AG10803 (cell line): ENCODE measurements at regions not wholly inside any gene's neighbourhood (a gene's known extent, or its start where the extent isn't known, plus 50 kb on each side); places are given as distances from the start of the nearest gene placed in this dataset.

Source experiments
- DNase-seq: peaks from one replicate; pipeline ENCODE4 v3.0.0; 2010; ENCODE audit warnings: low read depth
- H3K4me3 ChIP-seq: 2 replicates; pipeline ENCODE4 v1.5.1; 2011; ENCODE audit warnings: mild to moderate bottlenecking, low read length, control low read depth
- TF ChIP-seq, protein P1 (sequence below): conservative IDR thresholded peaks from 2 replicates; pipeline ENCODE4 v1.5.1; 2011; ENCODE audit warnings: mild to moderate bottlenecking, low read length, control low read depth, inconsistent platforms

DNA sequence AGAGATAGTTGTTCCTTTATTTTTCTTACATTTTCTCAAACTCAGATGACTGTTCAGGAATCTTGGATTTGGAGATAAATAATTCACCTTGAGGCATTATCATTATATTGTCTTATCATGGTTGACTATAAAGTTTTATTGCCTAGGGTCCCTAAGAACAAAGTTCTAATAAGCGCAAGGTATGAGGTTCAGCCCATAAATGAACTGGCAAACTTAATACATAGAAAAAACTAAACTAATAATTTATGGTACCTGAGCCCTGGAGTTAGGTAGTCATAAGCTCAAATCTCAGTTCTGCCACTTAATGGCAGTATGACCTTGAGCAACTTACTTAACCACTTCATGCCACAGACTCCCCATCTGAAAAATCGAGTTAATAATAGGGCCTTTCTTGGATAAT is 334.0 kb upstream of the PBX1 start:
- no peak for DNase-seq
- TF ChIP-seq, protein P1, sequence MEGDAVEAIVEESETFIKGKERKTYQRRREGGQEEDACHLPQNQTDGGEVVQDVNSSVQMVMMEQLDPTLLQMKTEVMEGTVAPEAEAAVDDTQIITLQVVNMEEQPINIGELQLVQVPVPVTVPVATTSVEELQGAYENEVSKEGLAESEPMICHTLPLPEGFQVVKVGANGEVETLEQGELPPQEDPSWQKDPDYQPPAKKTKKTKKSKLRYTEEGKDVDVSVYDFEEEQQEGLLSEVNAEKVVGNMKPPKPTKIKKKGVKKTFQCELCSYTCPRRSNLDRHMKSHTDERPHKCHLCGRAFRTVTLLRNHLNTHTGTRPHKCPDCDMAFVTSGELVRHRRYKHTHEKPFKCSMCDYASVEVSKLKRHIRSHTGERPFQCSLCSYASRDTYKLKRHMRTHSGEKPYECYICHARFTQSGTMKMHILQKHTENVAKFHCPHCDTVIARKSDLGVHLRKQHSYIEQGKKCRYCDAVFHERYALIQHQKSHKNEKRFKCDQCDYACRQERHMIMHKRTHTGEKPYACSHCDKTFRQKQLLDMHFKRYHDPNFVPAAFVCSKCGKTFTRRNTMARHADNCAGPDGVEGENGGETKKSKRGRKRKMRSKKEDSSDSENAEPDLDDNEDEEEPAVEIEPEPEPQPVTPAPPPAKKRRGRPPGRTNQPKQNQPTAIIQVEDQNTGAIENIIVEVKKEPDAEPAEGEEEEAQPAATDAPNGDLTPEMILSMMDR: no peak
- no peak overlapping the region for H3K4me3 ChIP-seq

DNA sequence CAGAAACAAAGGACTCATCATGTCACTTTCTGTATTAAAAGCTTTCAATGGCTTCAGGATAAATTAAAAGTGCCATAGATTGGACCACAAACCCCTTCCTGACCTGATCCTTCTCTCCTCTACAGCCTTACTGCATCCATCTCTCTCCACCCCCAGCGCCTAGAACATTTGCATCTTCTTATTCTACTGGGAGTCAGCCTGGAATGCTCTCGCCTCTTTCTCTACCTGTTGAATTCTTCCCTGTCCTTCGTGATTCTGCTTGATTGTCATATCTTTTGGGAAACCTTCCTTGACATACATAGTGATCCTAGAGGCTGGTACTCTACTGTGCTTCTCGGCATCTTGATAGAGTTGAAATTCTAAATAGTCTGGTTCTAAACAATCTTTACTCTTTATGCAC is 332.0 kb upstream of the PBX1 start:
- TF ChIP-seq, protein P1: no peak
- H3K4me3 ChIP-seq: no peak overlapping the region
- no peak for DNase-seq

DNA sequence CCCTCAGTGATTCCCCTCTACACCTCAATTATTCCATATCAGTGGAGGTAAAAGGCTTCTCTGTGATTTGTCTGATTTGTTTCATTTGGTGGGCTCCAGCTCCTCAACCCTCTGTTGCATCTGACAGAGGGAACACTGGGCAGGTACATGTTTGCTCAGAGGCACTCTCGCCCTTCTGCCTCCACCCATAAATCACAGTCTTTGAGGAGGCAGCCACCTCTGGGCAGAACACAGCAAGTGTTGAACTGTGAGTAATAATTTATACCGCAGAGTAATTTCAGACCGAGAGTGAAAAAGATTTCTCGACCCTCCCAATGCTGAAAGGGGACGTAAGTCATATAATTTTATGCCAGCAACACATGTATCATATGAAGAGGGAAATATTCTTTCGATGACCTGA is 330.1 kb upstream of the PBX1 start:
- TF ChIP-seq, protein P1: no peak
- DNase-seq: no peak
- H3K4me3 ChIP-seq: no peak overlapping the region

DNA sequence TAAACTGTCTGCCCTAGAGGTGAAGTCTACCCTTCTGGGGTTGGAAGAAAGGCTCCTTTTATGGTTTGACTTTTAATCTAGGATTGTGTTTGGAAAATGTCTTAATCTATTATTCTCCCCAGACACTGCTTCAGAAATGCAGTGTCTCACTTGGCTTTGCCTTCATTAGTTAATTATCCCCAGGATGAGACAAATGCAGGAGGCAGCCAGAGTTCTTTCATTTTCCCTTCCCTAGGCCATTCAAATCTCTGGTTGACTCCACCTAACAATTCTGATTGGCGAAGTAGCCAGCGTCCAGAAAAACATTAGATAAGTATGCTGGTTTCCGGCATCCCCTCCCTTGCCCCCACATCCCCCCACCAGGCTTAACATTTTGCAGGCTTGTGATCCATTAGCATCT is 325.8 kb upstream of the PBX1 start:
- DNase-seq: no peak
- TF ChIP-seq, protein P1: no peak
- H3K4me3 ChIP-seq: no peak overlapping the region

DNA sequence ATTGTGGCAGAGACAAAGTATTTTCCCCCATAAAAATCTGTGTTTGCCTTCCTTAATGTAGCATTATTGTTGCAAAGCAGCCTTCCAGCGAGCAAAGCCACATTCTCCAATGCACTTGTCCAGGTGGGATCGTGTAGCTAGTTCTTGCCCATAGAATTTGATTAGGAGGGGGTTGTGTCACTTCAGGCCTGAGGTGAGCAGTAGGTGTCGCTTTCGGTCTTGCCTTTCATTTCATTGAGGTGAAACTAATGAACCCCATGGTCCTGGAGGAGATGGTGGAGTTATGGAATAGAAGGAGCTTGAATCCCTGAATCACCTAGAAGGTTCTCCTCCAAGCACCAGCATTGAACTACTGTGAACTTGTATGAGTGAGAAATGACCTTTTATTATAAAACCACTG is 318.9 kb upstream of the PBX1 start:
- H3K4me3 ChIP-seq: no peak overlapping the region
- TF ChIP-seq, protein P1: no peak
- DNase-seq: no peak

DNA sequence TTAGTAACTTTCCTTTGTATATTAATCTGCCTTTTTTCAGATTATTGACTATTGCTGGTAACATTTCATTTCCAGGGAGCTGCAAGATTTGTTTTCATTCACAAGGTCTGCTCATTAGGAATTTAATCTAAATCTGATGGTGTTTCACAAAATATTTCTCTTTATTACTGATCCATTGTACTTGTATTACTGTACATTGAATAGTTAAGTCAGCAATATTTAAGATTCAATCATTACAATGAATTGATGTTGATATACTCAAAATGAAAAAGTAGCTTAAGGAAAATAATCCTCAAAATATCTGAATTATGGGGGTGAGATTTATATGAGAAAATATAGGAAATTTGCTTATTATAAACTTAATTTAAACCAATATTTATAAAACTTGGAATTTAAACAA is 308.6 kb upstream of the PBX1 start:
- TF ChIP-seq, protein P1: no peak
- H3K4me3 ChIP-seq: no peak overlapping the region
- DNase-seq: no peak

DNA sequence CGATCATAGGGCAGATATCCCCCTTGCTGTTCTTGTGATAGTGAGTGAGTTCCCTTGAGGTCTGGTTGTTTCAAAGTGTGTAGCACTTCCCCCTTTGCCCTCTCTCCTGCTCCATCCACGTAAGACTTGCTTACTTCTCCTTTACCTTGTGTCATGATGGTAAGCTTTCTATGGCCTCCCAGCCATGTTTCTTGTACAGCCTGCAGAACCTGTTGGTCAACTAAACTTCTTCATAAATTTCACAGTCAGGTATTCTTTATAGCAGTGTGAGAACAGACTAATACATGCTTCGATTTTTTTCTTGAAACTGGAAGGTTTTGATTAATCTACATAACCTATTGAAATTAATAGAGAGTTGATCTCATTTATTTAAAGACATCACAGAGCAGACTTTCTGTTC is 302.5 kb upstream of the PBX1 start:
- DNase-seq: no peak
- TF ChIP-seq, protein P1: no peak

More for the DNA sequence above, 302.5 kb upstream of the PBX1 start:
- H3K4me3 ChIP-seq: no peak overlapping the region
